ENCODE measurements at regions not wholly inside any gene's neighbourhood (a gene's known extent, or its start where the extent isn't known, plus 50 kb on each side); places are given as distances from the start of the nearest gene placed in this dataset.

DNA sequence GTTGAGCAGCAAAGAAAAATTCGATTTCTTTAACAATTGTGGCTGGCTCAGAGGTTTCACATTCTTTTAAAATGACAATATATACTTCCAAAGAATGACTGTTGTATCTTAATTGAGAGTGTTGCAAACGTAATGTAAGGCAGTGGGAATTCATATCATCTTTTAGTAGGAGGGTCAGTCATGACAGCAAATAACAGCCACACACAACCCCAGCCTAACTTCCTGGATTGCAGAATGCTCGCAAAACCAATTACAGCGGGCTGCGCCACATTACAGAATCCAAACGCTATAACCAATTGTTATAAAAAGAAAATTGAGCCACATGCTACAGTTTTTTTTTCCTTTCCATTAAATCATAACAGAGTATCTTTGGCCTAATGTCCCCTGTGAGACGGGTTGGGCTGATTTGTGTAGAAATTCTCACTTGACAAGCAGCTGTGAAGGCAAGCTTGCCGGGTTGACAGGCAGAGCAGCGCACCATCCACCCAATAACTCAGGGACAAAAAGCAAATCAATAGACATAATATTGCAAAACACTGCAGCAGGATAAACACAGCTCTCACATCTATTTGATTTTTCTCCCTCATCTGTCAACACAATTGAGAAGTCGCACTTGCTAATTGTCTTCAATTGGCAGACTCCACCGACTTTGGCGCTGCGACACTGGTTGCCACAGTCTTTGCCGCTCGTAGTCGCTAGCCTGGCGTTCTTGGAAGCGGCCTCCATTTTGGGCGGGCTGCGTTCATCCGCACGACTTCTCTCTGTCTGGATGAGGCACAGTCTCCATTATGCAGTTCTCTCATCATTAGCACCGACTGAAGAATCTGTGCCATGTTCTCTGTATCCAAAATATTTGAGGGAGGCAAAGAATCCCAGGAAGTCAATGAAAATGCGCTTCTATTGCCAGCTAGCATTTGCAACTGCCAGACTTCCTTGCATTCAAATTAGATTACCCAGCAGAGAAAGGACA, 95.0 kb upstream of the CCDC68 start:
- TF ChIP-seq, protein P1, sequence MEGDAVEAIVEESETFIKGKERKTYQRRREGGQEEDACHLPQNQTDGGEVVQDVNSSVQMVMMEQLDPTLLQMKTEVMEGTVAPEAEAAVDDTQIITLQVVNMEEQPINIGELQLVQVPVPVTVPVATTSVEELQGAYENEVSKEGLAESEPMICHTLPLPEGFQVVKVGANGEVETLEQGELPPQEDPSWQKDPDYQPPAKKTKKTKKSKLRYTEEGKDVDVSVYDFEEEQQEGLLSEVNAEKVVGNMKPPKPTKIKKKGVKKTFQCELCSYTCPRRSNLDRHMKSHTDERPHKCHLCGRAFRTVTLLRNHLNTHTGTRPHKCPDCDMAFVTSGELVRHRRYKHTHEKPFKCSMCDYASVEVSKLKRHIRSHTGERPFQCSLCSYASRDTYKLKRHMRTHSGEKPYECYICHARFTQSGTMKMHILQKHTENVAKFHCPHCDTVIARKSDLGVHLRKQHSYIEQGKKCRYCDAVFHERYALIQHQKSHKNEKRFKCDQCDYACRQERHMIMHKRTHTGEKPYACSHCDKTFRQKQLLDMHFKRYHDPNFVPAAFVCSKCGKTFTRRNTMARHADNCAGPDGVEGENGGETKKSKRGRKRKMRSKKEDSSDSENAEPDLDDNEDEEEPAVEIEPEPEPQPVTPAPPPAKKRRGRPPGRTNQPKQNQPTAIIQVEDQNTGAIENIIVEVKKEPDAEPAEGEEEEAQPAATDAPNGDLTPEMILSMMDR (IDR thresholded peaks at IDR 0.05): no peak
- no peak for TF ChIP-seq POLR2AphosphoS5 (IDR thresholded peaks at IDR 0.05)

All from prostate gland (tissue), 2 donors.